GM12873 (cell line): ENCODE measurements at regions not wholly inside any gene's neighbourhood (a gene's known extent, or its start where the extent isn't known, plus 50 kb on each side); places are given as distances from the start of the nearest gene placed in this dataset.

Source experiments
- TF ChIP-seq, protein P1 (sequence below): IDR thresholded peaks from 2 replicates; pipeline ENCODE4 v1.5.1; 2012; ENCODE audit warnings: low read depth, mild to moderate bottlenecking, moderate library complexity, low read length, control low read depth; ENCODE audit not compliant: insufficient read depth; ENCODE audit errors: missing control alignments

GRCh38 chr4:164571593-164572390 is 182.1 kb upstream of the SMIM31 start:
- TF ChIP-seq, protein P1, sequence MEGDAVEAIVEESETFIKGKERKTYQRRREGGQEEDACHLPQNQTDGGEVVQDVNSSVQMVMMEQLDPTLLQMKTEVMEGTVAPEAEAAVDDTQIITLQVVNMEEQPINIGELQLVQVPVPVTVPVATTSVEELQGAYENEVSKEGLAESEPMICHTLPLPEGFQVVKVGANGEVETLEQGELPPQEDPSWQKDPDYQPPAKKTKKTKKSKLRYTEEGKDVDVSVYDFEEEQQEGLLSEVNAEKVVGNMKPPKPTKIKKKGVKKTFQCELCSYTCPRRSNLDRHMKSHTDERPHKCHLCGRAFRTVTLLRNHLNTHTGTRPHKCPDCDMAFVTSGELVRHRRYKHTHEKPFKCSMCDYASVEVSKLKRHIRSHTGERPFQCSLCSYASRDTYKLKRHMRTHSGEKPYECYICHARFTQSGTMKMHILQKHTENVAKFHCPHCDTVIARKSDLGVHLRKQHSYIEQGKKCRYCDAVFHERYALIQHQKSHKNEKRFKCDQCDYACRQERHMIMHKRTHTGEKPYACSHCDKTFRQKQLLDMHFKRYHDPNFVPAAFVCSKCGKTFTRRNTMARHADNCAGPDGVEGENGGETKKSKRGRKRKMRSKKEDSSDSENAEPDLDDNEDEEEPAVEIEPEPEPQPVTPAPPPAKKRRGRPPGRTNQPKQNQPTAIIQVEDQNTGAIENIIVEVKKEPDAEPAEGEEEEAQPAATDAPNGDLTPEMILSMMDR, result no peak

DNA sequence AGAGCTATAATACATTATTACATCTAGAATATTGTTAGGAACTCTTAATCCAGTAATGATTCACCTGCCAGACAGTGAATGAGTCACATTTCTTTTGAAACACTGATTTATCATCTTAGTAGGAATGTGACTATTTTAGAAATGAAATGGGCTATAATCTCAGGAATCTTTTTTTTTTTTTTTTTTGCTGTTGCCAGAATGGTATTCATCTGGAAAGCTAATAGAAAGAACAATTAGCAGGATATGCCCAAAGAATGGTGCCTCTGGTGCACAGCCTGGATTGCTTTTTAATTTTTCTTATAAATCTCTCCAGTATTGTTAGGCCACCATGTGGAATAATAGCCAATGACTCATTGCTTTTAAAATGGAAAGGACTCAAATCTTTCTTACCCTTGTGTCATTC is 181.1 kb upstream of the SMIM31 start:
- TF ChIP-seq, protein P1, result no peak

GRCh38 chr4:164575861-164576260 is 178.1 kb upstream of the SMIM31 start:
- TF ChIP-seq, protein P1, result no peak

- TF ChIP-seq, protein P1, result no peak
Measured at GRCh38 chr4:164579270-164579942, 174.5 kb upstream of the SMIM31 start.

DNA sequence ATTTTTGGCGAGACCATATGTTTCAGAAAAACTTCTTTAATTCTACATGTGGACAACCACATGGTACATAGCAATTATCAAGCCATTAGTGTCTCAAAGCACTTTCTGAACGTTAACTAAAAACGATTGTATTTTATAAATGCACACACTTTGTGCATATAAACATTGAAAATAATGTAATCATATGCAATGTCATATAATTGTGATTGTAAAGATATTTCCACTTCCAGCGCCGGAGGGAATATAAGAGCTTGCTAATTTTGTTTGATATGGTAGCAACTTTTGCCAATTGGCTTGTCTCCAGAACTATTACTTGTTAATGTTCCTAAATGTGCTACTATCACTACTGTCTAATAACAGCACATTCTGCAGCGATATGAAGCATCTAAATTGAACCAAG is 162.3 kb upstream of the SMIM31 start:
- TF ChIP-seq, protein P1, result no peak

DNA sequence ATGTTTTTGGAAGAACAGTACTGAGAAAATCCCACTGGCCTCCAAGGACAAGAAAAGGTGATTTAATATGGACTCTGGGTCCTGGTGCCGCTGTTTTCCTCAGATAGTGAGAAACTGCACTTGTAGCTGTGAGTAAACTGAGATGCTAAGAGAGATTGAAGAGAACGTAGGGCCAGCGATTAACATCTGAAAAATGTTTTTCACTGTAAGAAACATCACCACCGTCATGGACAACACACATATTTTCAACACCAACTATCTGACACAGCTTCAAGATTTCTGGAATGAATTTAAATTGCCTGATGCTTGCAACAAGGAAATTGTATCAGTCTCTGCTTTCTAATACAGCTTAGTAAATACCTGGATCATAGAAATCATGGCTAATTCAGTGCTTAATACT is 158.2 kb upstream of the SMIM31 start:
- TF ChIP-seq, protein P1, result no peak

GRCh38 chr4:164596318-164596878 is 157.5 kb upstream of the SMIM31 start:
- TF ChIP-seq, protein P1, result no peak
